GM19455 (cell line): ENCODE measurements at regions not wholly inside any gene's neighbourhood (a gene's known extent, or its start where the extent isn't known, plus 50 kb on each side); places are given as distances from the start of the nearest gene placed in this dataset.

Source experiments
- ATAC-seq: cut with Tn5 transposase; IDR thresholded peaks from one replicate; pipeline ENCODE4 v1.9.1; 2021; ENCODE audit not compliant: unreplicated experiment

GRCh38 chr3:8451696-8452095 is 49.9 kb upstream of the LMCD1 start:
- ATAC-seq, result no peak
